Kidney (tissue), 13 donors: ENCODE measurements at regions not wholly inside any gene's neighbourhood (a gene's known extent, or its start where the extent isn't known, plus 50 kb on each side); places are given as distances from the start of the nearest gene placed in this dataset.

Experiments
- DNase-seq, 5 donors: peaks; one replicate each; pipeline ENCODE4 v3.0.0-alpha.2; 2013 to 2020
- FAIRE-seq: peaks from 2 replicates; lab custom pipeline; 2012; peaks lifted over from hg19 to GRCh38; lab: Jason Lieb, UNC
- H3K27ac ChIP-seq, 2 donors: one replicate each; pipeline ENCODE4 v1.7.0; 2013; ENCODE audit warnings: low read depth in 2 of 2, low read length in 2 of 2, inconsistent platforms in 1 of 2
- H3K27me3 ChIP-seq: one replicate; pipeline ENCODE4 v1.7.1; 2013; ENCODE audit warnings: low read length, inconsistent platforms; ENCODE audit not compliant: control insufficient read depth, insufficient read depth
- H3K36me3 ChIP-seq, 3 donors: one replicate each; pipeline versions ENCODE4 v1.7.0 to v1.7.1; 2013; ENCODE audit warnings: low read length in 3 of 3, control low read depth in 1 of 3, inconsistent platforms in 1 of 3; ENCODE audit not compliant: insufficient read depth in 3 of 3, control insufficient read depth in 2 of 3
- H3K4me1 ChIP-seq, 3 donors: one replicate each; pipeline versions ENCODE4 v1.7.0 to v1.7.1; 2013; ENCODE audit warnings: low read length in 3 of 3, inconsistent platforms in 1 of 3, low read depth in 1 of 3; ENCODE audit not compliant: control insufficient read depth in 2 of 3, insufficient read depth in 2 of 3
- H3K4me3 ChIP-seq, 3 donors: one replicate each; pipeline versions ENCODE4 v1.7.0 to v1.8.1; 2013; ENCODE audit warnings: low read length in 3 of 3, control low read depth in 1 of 3, inconsistent platforms in 1 of 3
- H3K9ac ChIP-seq, 3 donors: one replicate each; pipeline versions ENCODE4 v1.7.0 to v1.7.1; 2013; ENCODE audit warnings: low read length in 3 of 3, control low read depth in 1 of 3, inconsistent platforms in 1 of 3
- H3K9me3 ChIP-seq, 3 donors: one replicate each; pipeline versions ENCODE4 v1.7.0 to v1.7.1; 2013; ENCODE audit warnings: low read length in 3 of 3, control low read depth in 1 of 3, inconsistent platforms in 1 of 3; ENCODE audit not compliant: control insufficient read depth in 2 of 3, insufficient read depth in 1 of 3
- intact Hi-C: fragments of 100-400 bp; cut with DNase I; formaldehyde crosslinking; loops from one replicate; pipeline ENCODE4 v1.11.1; 2022
- TF ChIP-seq, protein P1 (sequence below): IDR thresholded peaks from 3 replicates; pipeline ENCODE4 v1.5.1; 2012; ENCODE audit warnings: mild to moderate bottlenecking, moderate library complexity, borderline replicate concordance; ENCODE audit not compliant: insufficient read depth; ENCODE audit errors: extremely low read depth
- donor health status: control.
- donor health status: control.
- donor health status: control.
- donor health status: control.
- donor health status: control.
- donor health status: DM: yes; HTN: yes; CAD: no.
- donor health status: Normal renal cell carcinoma (clear cell type).

DNA sequence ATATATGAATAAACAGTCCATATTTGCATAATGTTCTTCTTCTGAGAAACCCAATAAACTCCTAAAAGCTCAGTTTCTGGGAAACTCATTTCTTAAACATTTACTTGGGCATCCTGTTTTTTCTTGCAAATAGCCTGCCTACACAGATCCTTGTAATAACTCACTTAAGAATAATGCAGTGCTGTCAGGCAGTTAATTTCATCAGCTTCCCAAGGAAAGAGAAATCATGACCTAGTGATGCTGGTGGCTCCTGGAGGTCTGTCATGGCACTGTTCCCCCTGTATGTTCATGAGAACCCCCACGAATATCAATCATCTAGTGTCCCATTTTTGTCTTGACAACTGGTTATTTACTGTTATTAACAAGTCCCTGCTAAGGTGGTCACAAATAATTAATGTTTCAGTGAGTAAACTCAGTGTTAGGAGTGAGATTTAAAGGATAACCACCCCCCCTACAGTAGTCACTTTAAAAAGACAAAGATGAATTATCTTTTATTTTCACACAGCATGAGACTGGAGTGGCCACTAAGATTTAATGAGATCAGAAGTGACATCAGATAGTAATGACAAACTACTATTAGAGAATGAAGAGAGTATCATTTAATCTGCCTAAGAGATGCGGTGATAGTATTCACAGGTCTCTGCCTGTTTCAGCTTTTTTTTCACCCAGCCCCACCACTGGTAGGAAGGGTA lies 279.5 kb upstream of the NECTIN3 start:
- Histone ChIP-seq H3K36me3 (no peaks in the 10 kb centered on the region), H3K9ac (no peak overlapping the region), H3K27ac (no peak overlapping the region), H3K27me3 (no peaks in the 10 kb centered on the region), H3K4me3 (no peak overlapping the region), H3K9me3 (no peaks in the 10 kb centered on the region), H3K4me1 (no peaks in the 10 kb centered on the region)
- TF ChIP-seq, protein P1, sequence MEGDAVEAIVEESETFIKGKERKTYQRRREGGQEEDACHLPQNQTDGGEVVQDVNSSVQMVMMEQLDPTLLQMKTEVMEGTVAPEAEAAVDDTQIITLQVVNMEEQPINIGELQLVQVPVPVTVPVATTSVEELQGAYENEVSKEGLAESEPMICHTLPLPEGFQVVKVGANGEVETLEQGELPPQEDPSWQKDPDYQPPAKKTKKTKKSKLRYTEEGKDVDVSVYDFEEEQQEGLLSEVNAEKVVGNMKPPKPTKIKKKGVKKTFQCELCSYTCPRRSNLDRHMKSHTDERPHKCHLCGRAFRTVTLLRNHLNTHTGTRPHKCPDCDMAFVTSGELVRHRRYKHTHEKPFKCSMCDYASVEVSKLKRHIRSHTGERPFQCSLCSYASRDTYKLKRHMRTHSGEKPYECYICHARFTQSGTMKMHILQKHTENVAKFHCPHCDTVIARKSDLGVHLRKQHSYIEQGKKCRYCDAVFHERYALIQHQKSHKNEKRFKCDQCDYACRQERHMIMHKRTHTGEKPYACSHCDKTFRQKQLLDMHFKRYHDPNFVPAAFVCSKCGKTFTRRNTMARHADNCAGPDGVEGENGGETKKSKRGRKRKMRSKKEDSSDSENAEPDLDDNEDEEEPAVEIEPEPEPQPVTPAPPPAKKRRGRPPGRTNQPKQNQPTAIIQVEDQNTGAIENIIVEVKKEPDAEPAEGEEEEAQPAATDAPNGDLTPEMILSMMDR = no peak
- no peak for FAIRE-seq
- intact Hi-C loops = no loop called here
- DNase-seq = peak in 1 of 5 donors; percentile 3

DNA sequence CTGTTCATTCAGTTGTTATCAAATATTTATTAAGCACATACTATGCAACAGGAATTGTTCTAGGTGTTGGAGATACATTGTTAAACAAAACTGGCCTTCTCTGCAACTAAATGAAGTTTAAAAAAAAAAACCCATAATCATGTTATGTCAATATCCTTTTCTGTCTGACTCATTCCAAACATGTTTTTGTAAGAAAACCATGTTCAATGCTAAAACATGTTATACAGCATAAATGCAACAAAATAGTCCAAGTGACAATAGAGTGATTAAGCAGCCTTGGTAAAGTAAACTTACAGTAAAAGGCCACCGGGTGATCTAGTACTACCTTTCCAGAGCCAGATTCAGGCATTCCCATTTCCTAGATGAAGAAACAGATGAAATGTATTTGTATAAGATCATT lies 278.0 kb upstream of the NECTIN3 start:
- no peak for DNase-seq

DNA sequence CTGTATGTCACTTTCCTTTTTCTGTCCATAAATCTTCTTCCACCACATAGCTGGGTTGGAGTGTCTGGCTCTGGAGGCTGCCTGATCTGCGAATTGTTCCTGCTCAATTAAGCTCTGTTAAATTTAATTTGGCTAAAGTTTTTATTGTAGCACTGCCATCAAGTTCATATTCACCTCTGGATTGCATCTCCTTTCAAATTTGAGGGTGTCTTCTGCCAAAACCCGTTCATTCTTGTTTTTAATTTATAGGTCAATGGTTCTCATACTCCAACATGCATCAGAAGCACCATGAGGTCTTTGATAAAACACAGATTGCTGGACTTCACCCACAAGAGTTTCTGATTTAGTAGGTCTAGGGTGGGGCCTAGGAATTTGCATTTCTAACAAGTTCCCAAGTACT lies 276.5 kb upstream of the NECTIN3 start:
- TF ChIP-seq, protein P1 = no peak
- Histone ChIP-seq H3K27ac (no peak overlapping the region), H3K4me1 (no peaks in the 10 kb centered on the region), H3K36me3 (no peaks in the 10 kb centered on the region), H3K9me3 (no peaks in the 10 kb centered on the region), H3K9ac (no peak overlapping the region), H3K4me3 (no peak overlapping the region), H3K27me3 (no peaks in the 10 kb centered on the region)
- intact Hi-C loops = no loop called here
- no peak for FAIRE-seq
- no peak for DNase-seq

More for the DNA sequence above, 278.0 kb upstream of the NECTIN3 start:
- intact Hi-C loops = no loop called here
- Histone ChIP-seq H3K27me3 (no peaks in the 10 kb centered on the region), H3K9ac (no peak overlapping the region), H3K27ac (no peak overlapping the region), H3K36me3 (no peaks in the 10 kb centered on the region), H3K9me3 (no peaks in the 10 kb centered on the region), H3K4me3 (no peak overlapping the region), H3K4me1 (no peaks in the 10 kb centered on the region)
- TF ChIP-seq, protein P1 = no peak
- no peak for FAIRE-seq

DNA sequence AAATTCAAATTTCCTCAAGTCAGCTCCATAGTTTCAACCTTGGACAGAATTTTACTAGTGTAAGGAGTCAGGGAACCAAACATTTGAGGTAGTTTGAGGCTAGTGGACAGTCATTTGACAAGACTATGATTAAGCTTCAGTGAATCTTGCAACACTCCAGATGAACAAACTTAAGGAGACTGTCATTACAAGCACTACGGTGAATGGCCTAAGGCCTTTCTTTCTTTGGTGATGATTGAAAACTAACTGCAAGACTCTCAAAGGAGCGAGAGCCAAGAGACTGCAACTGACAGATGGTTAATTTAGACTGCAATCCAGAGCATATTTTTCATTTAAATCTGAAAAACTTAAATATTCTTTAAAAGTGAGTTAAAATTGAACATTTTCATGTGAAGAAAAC lies 272.3 kb upstream of the NECTIN3 start:
- intact Hi-C loops = no loop called here
- Histone ChIP-seq H3K4me3 (no peak overlapping the region), H3K4me1 (no peaks in the 10 kb centered on the region), H3K27ac (no peak overlapping the region), H3K36me3 (no peaks in the 10 kb centered on the region), H3K27me3 (no peaks in the 10 kb centered on the region), H3K9ac (no peak overlapping the region), H3K9me3 (no peaks in the 10 kb centered on the region)
- FAIRE-seq (no peak), DNase-seq (no peak)
- TF ChIP-seq, protein P1 = no peak
